Fibroblast of peridontal ligament (primary cell): ENCODE measurements at regions not wholly inside any gene's neighbourhood (a gene's known extent, or its start where the extent isn't known, plus 50 kb on each side); places are given as distances from the start of the nearest gene placed in this dataset.
A peak's percentile ranks its signal among the peaks of the same experiment; 100 is the strongest.
"Not testable (repeated sequence)": the region's sequence is repeated elsewhere in the genome, so short reads cannot be mapped to it uniquely, and the experiment has no call there.

Experiments
- DNase-seq: peaks from one replicate; pipeline ENCODE4 v3.0.0-alpha.2; 2010; ENCODE audit errors: extremely low read depth

DNA sequence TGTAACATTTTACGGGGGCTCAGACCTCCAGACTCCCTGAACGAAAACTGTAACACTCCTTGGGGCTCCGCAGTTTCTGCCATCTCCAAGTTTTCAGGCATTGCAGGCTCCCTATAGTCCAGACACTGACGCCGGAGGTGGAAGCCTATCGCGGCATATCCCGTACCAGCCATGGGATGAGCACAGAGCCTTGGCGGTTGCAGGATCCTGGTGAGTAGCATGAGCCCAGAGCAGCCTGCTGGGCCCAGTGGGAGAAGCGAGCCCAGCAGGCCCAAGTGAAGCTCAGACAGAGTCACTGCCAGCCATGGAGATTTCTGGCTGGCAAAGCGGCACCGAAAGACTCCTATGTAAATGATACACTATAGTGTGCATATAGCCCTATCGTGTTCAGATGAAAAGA lies 446.8 kb downstream of the COL11A1 start:
- DNase-seq: no peak

- DNase-seq: not testable (repeated sequence)
These were observed 448.3 kb downstream of the COL11A1 start for GRCh38 chr1:102659876-102660483.

DNA sequence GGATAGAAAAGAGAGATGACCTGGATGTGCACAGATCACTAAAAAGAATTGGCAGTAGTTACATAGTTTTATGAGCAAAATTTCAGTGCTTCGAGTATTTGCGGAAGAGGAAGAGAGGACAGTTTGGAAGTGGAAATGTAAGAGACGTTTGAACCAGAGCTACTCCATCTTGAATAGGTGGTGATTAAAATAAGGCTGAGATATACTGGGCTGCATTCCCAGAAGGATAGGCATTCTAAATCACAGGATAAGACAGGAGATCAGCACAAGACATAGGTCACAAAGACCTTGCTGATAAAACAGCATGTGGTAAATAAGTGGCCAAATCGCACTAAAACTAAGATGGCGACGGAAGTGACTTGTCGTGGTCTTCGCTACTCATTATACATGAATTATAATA lies 453.3 kb downstream of the COL11A1 start:
- no peak for DNase-seq

GRCh38 chr1:102640872-102641271 lies 467.4 kb downstream of the COL11A1 start:
- no peak for DNase-seq

DNA sequence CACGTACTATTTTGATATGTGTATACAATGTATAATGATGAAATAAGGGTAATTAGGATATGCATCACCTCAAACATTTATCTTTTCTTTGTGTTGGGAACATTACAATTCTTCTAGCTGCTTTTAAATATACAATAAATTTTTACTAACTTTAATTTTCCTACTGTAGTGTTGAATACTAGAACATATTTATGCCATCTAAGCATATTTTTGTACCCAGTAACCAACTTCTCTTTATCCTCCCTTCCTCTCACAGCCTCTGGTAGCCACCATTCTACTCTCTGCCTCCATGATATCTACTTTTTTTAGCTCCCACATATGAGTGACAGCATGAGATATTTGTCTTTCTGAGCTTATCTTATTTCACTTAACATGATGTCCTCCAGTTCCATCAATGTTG lies 468.0 kb downstream of the COL11A1 start:
- no peak for DNase-seq

- DNase-seq: no peak
These were observed 476.6 kb downstream of the COL11A1 start for GRCh38 chr1:102631691-102632090.

DNA sequence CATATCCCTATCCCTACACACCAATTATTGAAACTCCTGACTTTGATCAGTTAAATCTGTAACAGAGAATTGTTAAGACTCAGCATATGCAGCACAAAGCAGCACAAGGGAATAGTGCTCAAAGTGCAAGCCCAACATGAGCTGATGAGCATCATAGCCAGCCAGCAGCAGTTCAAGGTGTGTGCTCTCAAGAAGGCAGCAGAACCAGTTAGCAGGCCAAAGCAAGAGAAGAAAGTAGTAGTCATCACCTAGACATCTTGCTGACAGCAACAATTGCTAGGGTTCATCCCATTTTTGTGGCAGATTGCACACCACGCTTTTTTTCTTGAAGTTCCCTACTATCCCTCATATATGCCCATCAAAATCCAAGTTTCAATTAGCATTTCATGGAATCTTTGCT lies 478.3 kb downstream of the COL11A1 start:
- no peak for DNase-seq

GRCh38 chr1:102628109-102628613 lies 480.2 kb downstream of the COL11A1 start:
- DNase-seq: peak; percentile 6

DNA sequence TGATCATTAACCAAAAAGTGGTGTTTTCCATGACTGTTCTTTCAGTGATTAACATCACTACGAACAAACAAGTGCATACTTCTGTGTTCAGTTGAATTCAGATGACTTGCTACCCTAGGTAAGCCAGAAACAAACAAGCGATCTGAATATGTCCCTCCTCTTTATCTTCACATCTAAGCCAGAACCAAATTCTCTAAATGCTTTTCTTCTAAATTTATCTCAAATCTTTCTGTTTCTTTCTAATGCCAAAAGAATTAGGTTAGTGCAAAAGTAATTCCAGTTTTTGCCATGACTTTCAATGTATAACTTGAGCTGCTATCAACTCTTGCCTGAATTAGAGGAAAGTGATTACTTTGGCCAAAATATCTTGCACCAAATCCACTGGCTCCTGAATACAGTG lies 481.2 kb downstream of the COL11A1 start:
- no peak for DNase-seq

DNA sequence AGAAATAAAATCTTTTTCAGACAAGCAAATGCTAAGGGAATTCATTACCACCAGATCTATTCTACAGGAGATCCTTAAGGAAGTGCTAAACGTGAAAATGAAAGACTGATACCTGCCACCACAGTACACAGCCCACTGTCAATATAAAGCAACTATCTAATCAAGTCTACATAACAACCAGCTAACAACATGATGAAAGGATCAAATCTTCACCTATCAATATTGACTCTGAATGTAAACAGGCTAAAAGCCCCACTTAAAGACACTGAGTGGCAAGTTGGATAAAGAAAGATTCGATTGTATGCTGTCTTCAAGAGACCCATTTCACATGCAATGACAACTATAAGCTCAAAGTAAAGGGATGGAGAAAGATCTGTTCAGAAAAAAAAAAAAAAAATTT lies 492.4 kb downstream of the COL11A1 start:
- DNase-seq: no peak

DNA sequence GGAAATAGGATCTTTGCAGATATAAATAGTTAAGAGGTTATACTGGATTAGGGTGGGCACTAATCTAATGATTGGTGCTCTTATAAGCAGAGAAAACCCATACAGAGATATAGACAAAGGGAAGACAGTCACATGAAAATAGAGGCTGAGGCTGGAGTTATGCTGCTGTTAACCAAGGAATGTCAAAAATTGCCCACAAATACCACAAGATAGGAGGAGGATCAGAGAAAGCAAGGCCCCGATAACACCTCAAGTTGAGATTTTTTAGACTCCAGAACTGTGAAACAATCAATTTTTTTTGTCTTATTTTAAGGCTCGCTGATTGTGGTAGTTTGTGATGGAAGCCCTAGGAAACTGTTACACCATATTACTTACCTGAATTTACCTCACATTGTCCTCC lies 513.2 kb downstream of the COL11A1 start:
- no peak for DNase-seq

DNA sequence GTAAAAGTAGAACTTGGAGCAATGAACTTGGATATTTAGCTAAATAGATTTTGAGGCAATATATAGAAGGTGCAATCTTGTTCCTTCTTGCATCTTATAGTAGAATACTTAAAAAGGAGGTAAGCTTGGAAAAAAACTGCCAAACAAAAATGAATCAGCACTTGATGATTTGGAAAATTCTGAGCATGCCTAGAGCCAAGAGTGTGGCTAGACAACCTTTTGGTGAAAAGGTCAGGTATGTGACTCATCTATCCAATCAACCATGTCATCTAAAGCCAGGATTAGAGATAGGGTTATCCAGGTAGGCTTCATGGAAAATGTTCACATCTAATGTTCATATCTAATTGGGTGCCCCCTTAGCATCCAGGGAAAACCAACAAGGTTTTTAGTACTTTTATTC lies 515.0 kb downstream of the COL11A1 start:
- DNase-seq: no peak

DNA sequence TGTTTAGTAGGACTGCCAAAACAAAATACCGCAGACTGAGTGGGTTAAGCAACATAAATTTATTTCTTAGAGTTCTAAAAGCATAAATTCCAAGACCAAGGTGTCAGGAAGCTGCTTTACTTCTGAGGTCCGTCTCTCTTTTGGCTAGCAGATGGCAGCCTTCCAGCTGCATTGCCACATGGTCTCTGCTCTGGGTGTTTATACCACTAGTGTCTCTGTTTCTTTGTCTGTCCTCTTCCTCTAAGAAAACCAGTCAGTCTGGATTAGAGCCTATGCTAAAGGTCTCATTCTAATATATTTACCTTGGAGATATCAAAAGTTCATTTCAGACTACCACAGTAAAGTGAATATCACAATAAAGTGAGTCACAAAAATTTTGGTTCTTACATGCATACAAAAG lies 519.8 kb downstream of the COL11A1 start:
- no peak for DNase-seq

DNA sequence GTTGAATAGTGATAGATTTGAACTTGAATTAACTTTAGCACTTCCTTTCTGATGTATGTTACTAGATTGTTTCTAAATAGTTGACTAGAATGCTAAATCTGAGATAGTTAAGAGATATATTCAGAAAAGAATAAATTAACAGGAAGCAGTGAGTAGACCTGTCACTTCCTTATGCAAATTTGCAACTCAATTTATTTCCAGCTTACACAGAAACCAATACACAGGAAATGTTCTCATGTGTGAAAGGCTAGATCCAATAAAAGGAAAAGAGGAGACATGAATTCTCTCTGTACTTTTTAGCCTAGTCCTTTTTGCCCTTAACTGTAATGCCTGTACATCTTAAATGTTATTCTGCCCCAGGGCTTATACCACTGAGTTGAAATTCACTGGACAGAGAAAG lies 522.3 kb downstream of the COL11A1 start:
- DNase-seq: no peak

- no peak for DNase-seq
These were observed 527.5 kb downstream of the COL11A1 start for GRCh38 chr1:102580806-102581205.

DNA sequence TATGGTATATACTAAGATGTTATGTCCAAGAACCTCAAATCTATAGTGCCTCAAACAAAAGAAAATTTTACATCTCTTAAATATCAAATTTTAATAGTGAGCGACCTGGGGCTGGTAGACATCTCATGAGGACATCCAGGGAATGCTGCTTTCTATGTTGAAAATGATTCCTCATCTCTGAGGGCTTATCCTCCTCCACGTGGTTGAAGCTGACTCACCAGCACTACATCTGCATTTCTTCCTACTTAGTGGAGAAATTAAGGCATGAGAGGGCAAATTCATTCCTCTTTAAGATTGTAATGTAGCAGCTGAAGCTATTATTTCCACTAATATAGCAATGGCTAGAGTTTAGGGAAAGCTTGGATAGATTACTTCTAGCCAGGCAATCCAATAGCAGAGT lies 529.5 kb downstream of the COL11A1 start:
- DNase-seq: no peak

- no peak for DNase-seq
These were observed 535.7 kb downstream of the COL11A1 start for GRCh38 chr1:102572637-102573036.

- DNase-seq: no peak
These were observed 542.1 kb downstream of the COL11A1 start for GRCh38 chr1:102566182-102566581.

GRCh38 chr1:102562380-102562779 lies 545.9 kb downstream of the COL11A1 start:
- DNase-seq: no peak

- DNase-seq: peak; percentile 26
These were observed 554.1 kb upstream of the OLFM3 start for GRCh38 chr1:102550729-102551384.

GRCh38 chr1:102546251-102546650 lies 549.5 kb upstream of the OLFM3 start:
- DNase-seq: peak; percentile 1

GRCh38 chr1:102535829-102536505 lies 539.2 kb upstream of the OLFM3 start:
- no peak for DNase-seq

- DNase-seq: peak; percentile 1
These were observed 534.3 kb upstream of the OLFM3 start for GRCh38 chr1:102531036-102531435.
